Coronary artery (tissue), 2 donors: ENCODE measurements at regions not wholly inside any gene's neighbourhood (a gene's known extent, or its start where the extent isn't known, plus 50 kb on each side); places are given as distances from the start of the nearest gene placed in this dataset.

Experiments
- DNase-seq: peaks from one replicate; pipeline ENCODE4 v3.0.0-alpha.2; 2017; ENCODE audit warnings: low spot score
- H3K27ac ChIP-seq, 2 donors: fragments of 200-600 bp; sonication (generic); one replicate each; pipeline ENCODE4 v1.5.1; 2016 to 2019
- H3K4me3 ChIP-seq: fragments of 200-600 bp; sonication (generic); 2 replicates; pipeline ENCODE4 v1.5.1; 2016; ENCODE audit warnings: mild to moderate bottlenecking, moderate library complexity
- TF ChIP-seq, protein P1 (sequence below): fragments of 200-600 bp; sonication (generic); IDR thresholded peaks from one replicate; pipeline ENCODE4 v1.5.1; 2019; ENCODE audit warnings: antibody characterized with exemption

DNA sequence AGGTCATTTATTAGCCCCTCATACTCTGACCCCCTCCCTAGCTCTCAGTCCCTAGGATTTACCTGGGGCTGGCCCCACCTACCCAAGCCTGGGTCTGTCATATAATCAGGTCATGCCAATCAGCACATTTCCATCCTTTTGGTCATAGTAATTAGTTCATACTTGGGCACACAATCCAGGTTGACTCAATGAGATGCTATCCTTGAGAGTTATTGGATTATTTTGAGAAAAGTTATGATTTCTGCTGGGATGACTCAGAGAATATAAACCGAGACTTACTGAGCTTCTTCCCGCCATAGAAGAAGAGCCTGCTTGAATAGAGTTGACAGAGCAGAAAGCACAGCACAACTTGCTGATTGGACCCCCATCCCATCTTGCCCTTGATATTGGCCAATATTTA, 331.5 kb downstream of the CBLN1 start:
- Histone ChIP-seq H3K4me3 (no peak overlapping the region), H3K27ac (no peak overlapping the region)
- TF ChIP-seq, protein P1, sequence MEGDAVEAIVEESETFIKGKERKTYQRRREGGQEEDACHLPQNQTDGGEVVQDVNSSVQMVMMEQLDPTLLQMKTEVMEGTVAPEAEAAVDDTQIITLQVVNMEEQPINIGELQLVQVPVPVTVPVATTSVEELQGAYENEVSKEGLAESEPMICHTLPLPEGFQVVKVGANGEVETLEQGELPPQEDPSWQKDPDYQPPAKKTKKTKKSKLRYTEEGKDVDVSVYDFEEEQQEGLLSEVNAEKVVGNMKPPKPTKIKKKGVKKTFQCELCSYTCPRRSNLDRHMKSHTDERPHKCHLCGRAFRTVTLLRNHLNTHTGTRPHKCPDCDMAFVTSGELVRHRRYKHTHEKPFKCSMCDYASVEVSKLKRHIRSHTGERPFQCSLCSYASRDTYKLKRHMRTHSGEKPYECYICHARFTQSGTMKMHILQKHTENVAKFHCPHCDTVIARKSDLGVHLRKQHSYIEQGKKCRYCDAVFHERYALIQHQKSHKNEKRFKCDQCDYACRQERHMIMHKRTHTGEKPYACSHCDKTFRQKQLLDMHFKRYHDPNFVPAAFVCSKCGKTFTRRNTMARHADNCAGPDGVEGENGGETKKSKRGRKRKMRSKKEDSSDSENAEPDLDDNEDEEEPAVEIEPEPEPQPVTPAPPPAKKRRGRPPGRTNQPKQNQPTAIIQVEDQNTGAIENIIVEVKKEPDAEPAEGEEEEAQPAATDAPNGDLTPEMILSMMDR = no peak
- no peak for DNase-seq

DNA sequence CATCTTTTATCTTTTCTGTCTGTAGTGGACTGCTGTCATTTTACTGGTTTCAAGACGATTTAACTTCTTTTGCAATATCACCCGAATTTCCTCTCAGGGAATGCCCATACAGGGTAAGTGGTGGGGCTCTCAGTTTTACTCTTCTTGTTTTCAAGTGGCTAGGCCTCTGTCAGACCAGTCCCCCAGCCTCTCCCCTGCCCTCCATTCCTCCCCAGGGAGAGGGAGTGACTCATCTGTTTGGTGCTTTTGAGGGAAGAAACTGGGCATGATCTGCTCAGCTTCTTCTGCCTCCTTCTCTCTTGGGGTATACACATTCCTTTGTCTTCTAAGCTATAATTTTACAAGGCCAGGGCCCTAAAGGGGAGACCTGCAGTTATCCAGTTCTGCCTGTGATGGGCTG, 332.0 kb downstream of the CBLN1 start:
- no peak for DNase-seq
- no peak overlapping the region for H3K27ac ChIP-seq
- TF ChIP-seq, protein P1 = no peak
- H3K4me3 ChIP-seq = no peak overlapping the region

DNA sequence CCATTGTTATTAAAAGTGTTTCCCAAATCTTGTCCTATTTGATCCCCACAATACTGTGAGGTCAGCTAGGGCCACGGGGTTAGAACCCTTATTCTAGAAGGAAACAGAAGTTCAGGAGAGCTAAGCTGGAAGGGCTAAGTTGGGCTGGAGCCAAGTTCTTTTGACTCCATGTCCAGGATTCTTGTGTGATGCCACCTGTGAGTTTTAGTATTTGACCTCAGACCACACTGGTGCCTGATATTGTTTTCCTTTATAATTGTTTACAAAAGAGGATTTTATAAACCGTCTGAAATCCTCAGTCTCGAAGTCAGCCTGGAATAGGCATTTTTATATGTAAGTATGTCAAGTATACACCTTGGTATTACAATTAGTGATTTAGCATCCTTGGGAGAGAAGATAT, 332.7 kb downstream of the CBLN1 start:
- H3K27ac ChIP-seq = no peak overlapping the region

DNA sequence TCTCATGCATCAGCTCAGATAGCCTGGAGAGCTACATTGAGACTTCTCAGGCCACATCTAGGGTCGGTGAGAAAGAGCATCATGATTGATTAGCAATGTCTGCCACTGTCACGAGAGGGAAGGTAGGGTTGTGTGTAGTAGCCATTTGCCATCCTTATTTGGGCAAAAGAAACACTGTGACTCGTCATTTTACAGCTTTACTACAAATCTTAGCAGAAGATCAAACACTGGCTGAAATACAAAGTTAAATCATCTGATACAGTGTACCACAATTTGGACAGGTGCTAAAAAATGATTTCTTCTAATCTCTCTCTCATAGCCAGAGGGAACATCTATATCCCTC, 334.3 kb downstream of the CBLN1 start:
- DNase-seq = no peak
- TF ChIP-seq, protein P1 = no peak
- H3K27ac ChIP-seq = no peak overlapping the region
- no peak overlapping the region for H3K4me3 ChIP-seq

More for the DNA sequence above, 332.7 kb downstream of the CBLN1 start:
- DNase-seq = no peak
- TF ChIP-seq, protein P1 = no peak
- no peak overlapping the region for H3K4me3 ChIP-seq

DNA sequence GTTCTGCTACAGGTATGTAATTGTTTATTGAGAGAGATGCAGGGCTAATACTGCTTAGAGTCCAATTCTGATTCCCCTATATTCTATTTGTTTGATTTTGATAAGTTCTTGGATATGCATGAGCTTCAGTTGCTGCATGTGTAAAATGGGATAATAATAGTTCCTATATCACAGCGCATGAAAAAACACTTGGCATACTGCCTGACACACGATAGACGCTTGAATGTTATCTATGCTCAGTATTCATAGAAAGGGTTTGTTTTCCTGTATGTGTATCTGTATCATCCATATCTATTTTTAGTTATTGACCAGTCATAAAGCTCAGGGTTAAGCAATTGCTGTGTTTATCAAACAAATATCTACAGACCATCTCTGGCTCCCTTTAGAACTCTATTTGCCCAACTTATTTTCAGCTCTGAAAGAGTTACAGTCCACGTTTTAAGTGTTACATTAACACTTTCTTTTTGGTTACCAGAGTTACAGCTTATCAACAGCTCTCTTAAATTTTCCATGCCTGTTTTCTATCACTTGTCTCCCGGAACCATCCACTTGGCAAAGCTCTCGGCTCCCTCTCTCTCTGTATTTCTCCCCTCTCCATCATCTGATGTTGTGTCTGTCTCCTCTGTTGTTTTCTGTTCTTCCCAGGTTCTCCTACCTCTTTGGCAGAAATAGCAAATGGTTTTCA, 334.8 kb downstream of the CBLN1 start:
- TF ChIP-seq, protein P1 = no peak
- H3K27ac ChIP-seq = no peak overlapping the region
- DNase-seq = no peak
- no peak overlapping the region for H3K4me3 ChIP-seq

DNA sequence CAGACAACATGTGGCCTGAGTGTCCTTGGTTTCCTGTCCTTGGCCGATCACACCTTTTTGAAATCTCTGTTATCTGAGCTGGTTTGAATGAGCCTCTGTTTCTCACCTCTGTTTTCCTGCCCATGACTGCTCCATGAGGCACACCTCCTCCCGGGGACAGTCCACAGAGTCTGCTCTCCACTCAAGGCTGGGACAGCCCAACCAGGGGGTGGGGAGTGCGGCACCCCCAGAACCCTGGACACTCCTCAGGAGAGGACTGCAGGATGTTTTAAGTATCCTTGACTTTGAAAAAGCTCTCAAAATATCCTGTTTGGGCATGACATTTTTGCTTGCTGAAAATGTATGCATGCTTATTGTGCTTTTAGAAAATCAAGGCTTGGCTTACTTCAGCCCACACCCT, 333.0 kb upstream of the N4BP1 start:
- Histone ChIP-seq H3K4me3 (no peak overlapping the region), H3K27ac (no peak overlapping the region)
- TF ChIP-seq, protein P1 = no peak
- no peak for DNase-seq

DNA sequence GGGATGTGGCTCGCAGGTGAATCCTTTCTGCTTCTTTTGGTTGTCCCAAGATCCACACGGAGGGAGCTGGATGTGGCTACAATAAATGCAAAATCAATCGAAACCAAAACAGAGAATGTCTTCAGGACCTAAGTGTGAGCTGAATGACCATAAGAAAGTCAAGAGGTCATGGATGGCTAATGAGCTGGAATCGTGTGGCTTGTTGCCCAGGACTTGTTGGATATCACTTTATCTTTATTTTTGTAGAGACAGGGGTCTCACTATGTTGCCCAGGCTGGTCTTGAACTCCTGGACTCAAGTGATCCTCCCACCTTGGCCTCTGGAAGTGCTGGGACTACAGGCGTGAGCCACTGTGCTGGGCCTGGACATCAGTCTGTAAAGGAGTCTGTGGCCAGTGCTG, 326.8 kb upstream of the N4BP1 start:
- DNase-seq = no peak
- H3K27ac ChIP-seq = no peak overlapping the region

More for the DNA sequence above, 326.8 kb upstream of the N4BP1 start:
- TF ChIP-seq, protein P1 = no peak
- H3K4me3 ChIP-seq = no peak overlapping the region
